GM18519 (cell line): ENCODE measurements at regions not wholly inside any gene's neighbourhood (a gene's known extent, or its start where the extent isn't known, plus 50 kb on each side); places are given as distances from the start of the nearest gene placed in this dataset.
"Not testable (repeated sequence)": the region's sequence is repeated elsewhere in the genome, so short reads cannot be mapped to it uniquely, and the experiment has no call there.

Experiments used
- ATAC-seq: cut with Tn5 transposase; IDR thresholded peaks from one replicate; pipeline ENCODE4 v1.9.1; 2021; ENCODE audit warnings: mild to moderate bottlenecking, moderate library complexity; ENCODE audit not compliant: unreplicated experiment, low FRiP score

GRCh38 chr12:13924286-13924685, 57.1 kb downstream of the GRIN2B start:
- ATAC-seq: no peak

GRCh38 chr12:13918897-13919296, 62.5 kb downstream of the GRIN2B start:
- ATAC-seq: no peak

GRCh38 chr12:13915096-13915495, 66.3 kb downstream of the GRIN2B start:
- no peak for ATAC-seq

- ATAC-seq: no peak
Measured at GRCh38 chr12:13913371-13913770, 68.0 kb downstream of the GRIN2B start.

- ATAC-seq: no peak
Measured at GRCh38 chr12:13911756-13912554, 69.4 kb downstream of the GRIN2B start.

GRCh38 chr12:13905794-13906193, 75.6 kb downstream of the GRIN2B start:
- ATAC-seq: no peak

- no peak for ATAC-seq
Measured at GRCh38 chr12:13900718-13901117, 80.7 kb downstream of the GRIN2B start.

- ATAC-seq: not testable (repeated sequence)
Measured at GRCh38 chr12:13898387-13898786, 83.0 kb downstream of the GRIN2B start.

GRCh38 chr12:13897811-13898210, 83.6 kb downstream of the GRIN2B start:
- no peak for ATAC-seq

GRCh38 chr12:13896063-13896626, 85.3 kb downstream of the GRIN2B start:
- no peak for ATAC-seq

GRCh38 chr12:13891902-13892301, 89.5 kb downstream of the GRIN2B start:
- ATAC-seq: no peak

- ATAC-seq: no peak
Measured at GRCh38 chr12:13890943-13891342, 90.5 kb downstream of the GRIN2B start.

- no peak for ATAC-seq
Measured at GRCh38 chr12:13887779-13888388, 93.5 kb downstream of the GRIN2B start.

GRCh38 chr12:13882176-13882575, 99.2 kb downstream of the GRIN2B start:
- ATAC-seq: no peak

GRCh38 chr12:13880613-13881012, 100.8 kb downstream of the GRIN2B start:
- no peak for ATAC-seq

- ATAC-seq: no peak
Measured at GRCh38 chr12:13875744-13876143, 105.7 kb downstream of the GRIN2B start.

GRCh38 chr12:13870255-13870654, 111.1 kb downstream of the GRIN2B start:
- ATAC-seq: no peak

- ATAC-seq: peak; percentile 94
Measured at GRCh38 chr12:13864081-13864673, 117.2 kb downstream of the GRIN2B start.

GRCh38 chr12:13857750-13858149, 123.7 kb downstream of the GRIN2B start:
- no peak for ATAC-seq

GRCh38 chr12:13853471-13853870, 127.9 kb downstream of the GRIN2B start:
- ATAC-seq: no peak

- ATAC-seq: no peak
Measured at GRCh38 chr12:13851828-13852227, 129.6 kb downstream of the GRIN2B start.
